ENCODE measurements at regions not wholly inside any gene's neighbourhood (a gene's known extent, or its start where the extent isn't known, plus 50 kb on each side); places are given as distances from the start of the nearest gene placed in this dataset.

DNA sequence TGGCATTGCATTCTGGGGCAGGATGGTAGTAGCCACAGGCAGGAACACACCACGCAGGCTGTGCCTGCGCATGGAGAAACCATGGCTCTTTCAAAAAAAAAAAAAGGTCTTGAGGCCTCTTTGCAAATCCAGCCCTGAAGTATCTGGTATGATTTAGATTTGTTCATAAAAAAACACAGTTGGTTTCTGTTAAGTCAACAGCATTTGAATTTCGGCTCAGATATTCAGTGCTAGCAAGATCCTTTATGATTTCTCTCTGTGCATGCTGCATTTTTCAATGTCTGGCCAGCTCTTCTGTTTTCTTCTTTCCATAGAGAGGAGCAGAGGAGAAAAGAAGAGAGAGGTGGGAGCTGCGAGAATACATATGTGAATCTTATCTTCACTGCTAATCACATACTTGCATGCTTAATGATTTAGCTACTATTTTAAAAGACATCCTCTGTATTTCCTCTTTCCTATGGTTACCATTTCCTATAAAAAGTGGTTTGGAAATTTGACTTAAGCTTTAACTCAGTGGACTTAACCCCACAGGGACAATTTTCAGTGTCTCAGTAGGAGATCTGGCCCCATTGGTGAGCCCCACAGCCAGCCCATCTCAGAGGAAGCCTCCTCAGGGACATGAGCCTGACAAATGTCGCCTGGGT is 214.3 kb upstream of the APCDD1 start:
- in situ Hi-C loops (cut with MboI; ENCODE audit: low sequenced_read_pairs, unreplicated experiment): no loop called here
- TF ChIP-seq, protein P1, sequence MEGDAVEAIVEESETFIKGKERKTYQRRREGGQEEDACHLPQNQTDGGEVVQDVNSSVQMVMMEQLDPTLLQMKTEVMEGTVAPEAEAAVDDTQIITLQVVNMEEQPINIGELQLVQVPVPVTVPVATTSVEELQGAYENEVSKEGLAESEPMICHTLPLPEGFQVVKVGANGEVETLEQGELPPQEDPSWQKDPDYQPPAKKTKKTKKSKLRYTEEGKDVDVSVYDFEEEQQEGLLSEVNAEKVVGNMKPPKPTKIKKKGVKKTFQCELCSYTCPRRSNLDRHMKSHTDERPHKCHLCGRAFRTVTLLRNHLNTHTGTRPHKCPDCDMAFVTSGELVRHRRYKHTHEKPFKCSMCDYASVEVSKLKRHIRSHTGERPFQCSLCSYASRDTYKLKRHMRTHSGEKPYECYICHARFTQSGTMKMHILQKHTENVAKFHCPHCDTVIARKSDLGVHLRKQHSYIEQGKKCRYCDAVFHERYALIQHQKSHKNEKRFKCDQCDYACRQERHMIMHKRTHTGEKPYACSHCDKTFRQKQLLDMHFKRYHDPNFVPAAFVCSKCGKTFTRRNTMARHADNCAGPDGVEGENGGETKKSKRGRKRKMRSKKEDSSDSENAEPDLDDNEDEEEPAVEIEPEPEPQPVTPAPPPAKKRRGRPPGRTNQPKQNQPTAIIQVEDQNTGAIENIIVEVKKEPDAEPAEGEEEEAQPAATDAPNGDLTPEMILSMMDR (IDR thresholded peaks at IDR 0.05; ENCODE audit: borderline replicate concordance, control extremely low read depth, extremely low read depth, insufficient read depth, missing control alignments): no peak
- DNase-seq (ENCODE audit: low spot score): no peak

DNA sequence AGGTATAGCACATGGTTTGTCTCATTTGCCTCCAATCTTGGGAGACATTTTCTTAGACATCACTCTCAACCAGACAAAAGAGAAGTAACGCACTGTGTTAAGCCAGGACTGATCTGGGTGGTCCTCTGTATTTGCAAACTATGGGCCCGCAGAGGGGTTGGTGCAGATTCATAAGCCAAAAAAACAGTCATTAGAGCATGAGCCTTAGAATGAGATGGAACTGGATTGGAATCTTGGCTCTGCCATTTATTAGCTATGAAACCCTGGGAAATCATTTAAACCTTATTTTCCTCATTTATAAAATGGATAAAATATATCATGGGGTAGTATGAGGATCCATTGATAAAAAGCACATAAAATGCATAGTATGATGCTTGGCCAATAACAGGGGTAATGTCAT is 213.5 kb upstream of the APCDD1 start:
- TF ChIP-seq, protein P1 (IDR thresholded peaks at IDR 0.05; ENCODE audit: borderline replicate concordance, control extremely low read depth, extremely low read depth, insufficient read depth, missing control alignments): no peak
- DNase-seq (ENCODE audit: low spot score): no peak
- in situ Hi-C loops (cut with MboI; ENCODE audit: low sequenced_read_pairs, unreplicated experiment): no loop called here

DNA sequence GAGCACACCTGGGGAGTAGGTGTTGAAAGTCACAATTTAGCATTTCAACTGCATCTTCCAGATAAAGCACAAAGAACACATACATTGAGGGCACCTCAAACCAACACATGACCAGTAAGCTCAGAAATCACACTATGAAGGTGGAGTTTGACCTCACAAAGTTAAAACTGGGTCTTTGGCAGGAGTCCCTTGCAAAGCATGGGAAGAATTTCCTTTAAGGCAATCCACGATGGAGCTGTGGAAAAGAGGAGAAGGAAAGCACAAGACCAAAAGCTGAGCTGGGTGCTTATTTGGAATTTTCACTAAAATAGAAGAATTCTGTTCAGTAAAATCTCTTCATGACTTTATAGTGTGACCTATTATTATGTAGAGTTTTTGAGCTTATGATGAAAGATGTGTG is 212.9 kb upstream of the APCDD1 start:
- no peak for DNase-seq (ENCODE audit: low spot score)
- in situ Hi-C loops (cut with MboI; ENCODE audit: low sequenced_read_pairs, unreplicated experiment): no loop called here
- TF ChIP-seq, protein P1 (IDR thresholded peaks at IDR 0.05; ENCODE audit: borderline replicate concordance, control extremely low read depth, extremely low read depth, insufficient read depth, missing control alignments): no peak

DNA sequence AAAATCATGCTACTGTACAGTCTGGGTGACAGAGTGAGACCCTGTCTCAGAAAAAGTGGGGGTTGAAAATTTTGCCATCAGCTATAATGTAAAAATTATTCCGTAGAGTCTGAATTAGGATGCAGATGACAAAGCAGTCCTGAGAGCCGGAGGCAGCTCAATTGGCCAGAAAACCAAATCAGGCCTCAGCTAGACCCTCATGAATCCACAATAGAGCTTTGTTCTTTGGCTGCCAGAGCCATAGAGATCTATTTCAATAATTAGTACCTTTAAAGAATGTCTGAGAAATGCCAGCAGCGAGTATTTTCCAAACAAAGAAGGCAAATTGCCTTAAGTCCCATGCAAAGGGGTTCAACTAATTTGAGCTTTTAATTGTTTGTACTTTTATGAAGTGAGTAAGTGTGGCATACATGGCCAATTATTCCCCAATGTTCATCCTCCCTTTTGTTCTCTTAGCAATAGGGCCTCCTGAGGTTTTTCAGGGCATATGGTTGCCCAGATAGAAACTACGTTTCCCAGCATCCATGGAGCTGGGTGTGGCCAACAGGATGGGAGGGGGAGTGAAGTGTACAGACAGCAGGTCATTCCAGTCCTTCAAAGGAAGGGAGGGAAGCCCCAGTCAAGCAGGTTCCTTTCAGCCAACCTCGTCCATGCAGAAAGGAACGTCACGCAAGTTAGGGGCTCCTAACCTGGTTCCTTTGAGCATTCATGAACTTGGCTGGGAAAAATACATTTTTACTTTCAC is 211.3 kb upstream of the APCDD1 start:
- no peak for DNase-seq (ENCODE audit: low spot score)

DNA sequence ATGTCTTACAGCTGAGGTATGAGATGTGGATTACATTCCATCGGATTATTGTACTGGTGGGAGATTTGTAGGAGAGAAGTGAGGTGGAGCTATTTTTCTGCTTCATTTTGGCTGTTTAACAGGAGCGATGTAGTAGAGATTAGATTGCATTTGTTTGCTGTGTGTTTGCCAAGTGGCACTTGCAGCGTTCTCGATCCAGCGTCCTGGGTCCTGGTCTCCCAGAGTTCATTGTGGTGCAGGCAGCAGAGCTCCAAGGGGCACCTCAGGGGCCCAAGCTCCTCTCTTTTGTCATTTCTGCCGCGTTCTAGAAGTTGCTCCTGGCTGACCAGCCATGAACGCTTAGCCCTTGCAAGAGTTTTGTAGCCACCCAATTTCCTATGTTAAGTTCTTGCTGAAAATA is 210.1 kb upstream of the APCDD1 start:
- in situ Hi-C loops (cut with MboI; ENCODE audit: low sequenced_read_pairs, unreplicated experiment): no loop called here
- TF ChIP-seq, protein P1 (IDR thresholded peaks at IDR 0.05; ENCODE audit: borderline replicate concordance, control extremely low read depth, extremely low read depth, insufficient read depth, missing control alignments): no peak
- no peak for DNase-seq (ENCODE audit: low spot score)

More for the DNA sequence above, 211.3 kb upstream of the APCDD1 start:
- TF ChIP-seq, protein P1 (IDR thresholded peaks at IDR 0.05; ENCODE audit: borderline replicate concordance, control extremely low read depth, extremely low read depth, insufficient read depth, missing control alignments): no peak
- in situ Hi-C loops (cut with MboI; ENCODE audit: low sequenced_read_pairs, unreplicated experiment): no loop called here

DNA sequence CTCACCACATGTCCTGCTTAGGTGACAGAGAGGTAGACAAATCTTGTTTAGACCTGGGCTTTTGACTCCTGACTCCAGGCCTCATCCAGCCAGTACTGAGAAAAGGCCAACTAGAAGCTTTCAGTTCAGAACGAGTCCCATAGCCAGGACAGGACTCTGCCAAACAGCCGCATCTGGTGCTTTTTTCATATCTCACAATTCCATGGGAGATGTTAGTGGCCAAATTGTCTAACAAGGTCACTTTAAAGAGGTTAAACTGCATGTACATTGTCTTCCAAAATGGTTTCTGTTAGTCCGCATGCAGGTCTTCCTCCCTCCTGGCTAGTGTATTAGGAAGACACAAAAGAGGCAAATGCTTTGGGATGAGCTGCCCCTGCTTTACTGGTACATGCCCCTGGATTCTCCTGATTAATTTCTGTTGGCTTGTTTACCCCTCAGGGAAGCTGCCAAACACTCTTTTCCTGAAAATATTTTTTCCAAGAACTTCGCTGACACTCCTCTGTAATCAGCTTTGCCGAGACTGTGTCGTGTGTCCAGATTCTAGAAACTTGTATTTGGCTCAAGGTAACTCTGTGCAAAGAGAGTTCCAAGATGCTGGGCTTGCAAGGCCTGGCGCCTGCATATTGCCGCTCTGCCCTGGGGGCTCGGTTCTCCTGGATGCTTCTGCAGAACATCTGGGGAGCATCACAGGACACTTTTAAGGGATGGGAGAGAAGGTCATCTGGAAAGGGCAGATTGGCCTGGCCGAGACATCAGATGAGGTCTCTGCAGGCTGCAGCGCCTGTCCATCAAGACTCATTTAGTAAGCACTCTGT is 209.2 kb upstream of the APCDD1 start:
- in situ Hi-C loops (cut with MboI; ENCODE audit: low sequenced_read_pairs, unreplicated experiment): no loop called here
- DNase-seq (ENCODE audit: low spot score): no peak
- TF ChIP-seq, protein P1 (IDR thresholded peaks at IDR 0.05; ENCODE audit: borderline replicate concordance, control extremely low read depth, extremely low read depth, insufficient read depth, missing control alignments): no peak
